GM12878 (cell line): ENCODE measurements at regions not wholly inside any gene's neighbourhood (a gene's known extent, or its start where the extent isn't known, plus 50 kb on each side); places are given as distances from the start of the nearest gene placed in this dataset.

Source experiments
- ATAC-seq: fragments of 200-7000 bp; cut with Tn5 transposase; 3 replicates; pipeline ENCODE4 v1.9.1; 2020; ENCODE audit warnings: mild to moderate bottlenecking, moderate library complexity
- BruUV-seq: library from RNA; stranded (reverse); fragments of 400-500 nt; replicated peaks from 2 replicates; lab custom pipeline; 2021; lab: Mats Ljungman, UMichigan
- CTCF ChIA-PET: fragments of 300-600 bp; sonication (Branson Sonifier 250); formaldehyde crosslinking; extraction: SDS; loops from one replicate; lab custom pipeline; 2021; ENCODE audit warnings: inconsistent platforms; lab: Yijun Ruan, JAX
- POLR2A ChIA-PET: fragments of 350-600 bp; formaldehyde crosslinking; extraction: SDS; loops from one replicate; lab custom pipeline; 2021; ENCODE audit warnings: inconsistent platforms; lab: Charles Lee
- RAD21 ChIA-PET: fragments of 300-600 bp; sonication (Branson Sonifier 250); formaldehyde crosslinking; loops from one replicate; lab custom pipeline; 2023; ENCODE audit warnings: antibody characterized with exemption; ENCODE audit not compliant: unreplicated experiment; lab: Charles Lee
- SMC1A ChIA-PET: fragments of 300-600 bp; sonication (Branson Sonifier 250); formaldehyde crosslinking; loops from one replicate; lab custom pipeline; 2023; ENCODE audit not compliant: unreplicated experiment, uncharacterized antibody; lab: Charles Lee
- DNase-seq: peaks from one replicate; pipeline ENCODE4 v3.0.0-alpha.2; 2011; ENCODE audit warnings: low read depth, low spot score
- FAIRE-seq: peaks from 3 replicates; lab custom pipeline; 2011; peaks lifted over from hg19 to GRCh38; lab: Jason Lieb, UNC
- H2AFZ ChIP-seq: 2 replicates; pipeline ENCODE4 v1.6.0; 2011; ENCODE audit warnings: low read depth, low read length, control low read depth; ENCODE audit not compliant: control insufficient read depth
- H3K27ac ChIP-seq: 2 replicates; pipeline ENCODE4 v1.5.1; 2011; ENCODE audit warnings: control low read depth; ENCODE audit not compliant: control insufficient read depth, insufficient read depth
- H3K27me3 ChIP-seq, 2 experiments: replicated peaks in 1 of 2; 2 replicates each; pipeline versions ENCODE4 v1.6.0 to v1.6.1; 2011; ENCODE audit warnings: low read length in 1 of 2; ENCODE audit not compliant: control insufficient read depth in 2 of 2, insufficient read depth in 2 of 2
- H3K36me3 ChIP-seq, 2 experiments: 2 replicates each; pipeline ENCODE4 v1.5.1; 2011; ENCODE audit warnings: low read length in 1 of 2; ENCODE audit not compliant: control insufficient read depth in 2 of 2, insufficient read depth in 2 of 2
- H3K4me1 ChIP-seq: 2 replicates; pipeline ENCODE4 v1.6.1; 2011; ENCODE audit warnings: mild to moderate bottlenecking, low read length, moderate library complexity, mixed read lengths; ENCODE audit not compliant: control insufficient read depth, insufficient read depth
- H3K4me2 ChIP-seq: 2 replicates; pipeline ENCODE4 v1.6.0; 2011; ENCODE audit warnings: control low read depth; ENCODE audit not compliant: control insufficient read depth, insufficient read depth
- H3K4me3 ChIP-seq: fragments of 200-600 bp; sonication (generic); 2 replicates; pipeline ENCODE4 v1.5.1; 2016
- H3K79me2 ChIP-seq: 2 replicates; pipeline ENCODE4 v1.6.0; 2011; ENCODE audit warnings: low read length; ENCODE audit not compliant: control insufficient read depth, insufficient read depth
- H3K9ac ChIP-seq: 2 replicates; pipeline ENCODE4 v1.8.0; 2011; ENCODE audit warnings: low read length, control low read depth, mixed read lengths; ENCODE audit not compliant: control insufficient read depth, insufficient read depth
- H3K9me3 ChIP-seq: replicated peaks from 3 replicates; pipeline ENCODE4 v1.5.1; 2011; ENCODE audit warnings: mild to moderate bottlenecking, low read length; ENCODE audit not compliant: control insufficient read depth, insufficient read depth
- H4K20me1 ChIP-seq: 2 replicates; pipeline ENCODE4 v1.6.0; 2011; ENCODE audit not compliant: control insufficient read depth, insufficient read depth
- CBFB ChIP-seq: IDR thresholded peaks from 2 replicates; pipeline ENCODE4 v1.6.1; 2016; ENCODE audit warnings: antibody characterized with exemption, low read depth
- CHD1 ChIP-seq: IDR thresholded peaks from 2 replicates; pipeline ENCODE4 v1.6.1; 2012; ENCODE audit warnings: low read depth, low read length, improper control_type of control experiment
- KLF5 ChIP-seq: fragments of 450-650 bp; IDR thresholded peaks from 2 replicates; pipeline ENCODE4 v1.6.1; 2014; ENCODE audit warnings: mild to moderate bottlenecking; ENCODE audit not compliant: partially characterized antibody
- NFYB ChIP-seq: IDR thresholded peaks from 2 replicates; pipeline ENCODE4 v1.6.1; 2011; ENCODE audit warnings: low read depth, mild to moderate bottlenecking, low read length, improper control_type of control experiment, moderate library complexity; ENCODE audit not compliant: insufficient read depth
- NR2C2 ChIP-seq: IDR thresholded peaks from 2 replicates; pipeline ENCODE4 v1.6.1; 2011; ENCODE audit warnings: borderline replicate concordance, low read depth; ENCODE audit not compliant: control insufficient read depth, insufficient read length
- RELA ChIP-seq: fragments of 450-650 bp; IDR thresholded peaks from 2 replicates; pipeline ENCODE4 v1.8.0; 2014; ENCODE audit warnings: borderline replicate concordance; ENCODE audit not compliant: partially characterized antibody
- SPI1 ChIP-seq: IDR thresholded peaks from 2 replicates; pipeline ENCODE4 v1.6.1; 2011; ENCODE audit warnings: low read depth, mild to moderate bottlenecking, low read length, moderate library complexity, borderline replicate concordance; ENCODE audit not compliant: insufficient read depth
- TARDBP ChIP-seq: IDR thresholded peaks from 2 replicates; pipeline ENCODE4 v1.6.1; 2016; ENCODE audit warnings: borderline replicate concordance
- ZNF384 ChIP-seq: IDR thresholded peaks from 2 replicates; pipeline ENCODE4 v1.6.1; 2012; ENCODE audit warnings: low read depth, mild to moderate bottlenecking, low read length, improper control_type of control experiment, borderline replicate concordance
- whole genome bisulfite sequencing: methylation state at CpG from one replicate; pipeline ENCODE4 v1.1.6; 2016; ENCODE audit warnings: low lambda C conversion rate; ENCODE audit not compliant: insufficient replicate concordance, insufficient coverage; ENCODE audit errors: missing lambda C conversion rate; 5-methylcytosine and 5-hydroxymethylcytosine counted together
- in situ Hi-C: fragments of 300-500 bp; cut with MboI; formaldehyde crosslinking; loops from 9 replicates; pipeline ENCODE4 v1.14.3; 2018; ENCODE audit warnings: mixed read lengths
- intact Hi-C: fragments of 100-400 bp; cut with micrococcal nuclease; formaldehyde crosslinking; loops from one replicate; pipeline ENCODE4 v1.14.2; 2022; ENCODE audit not compliant: unreplicated experiment
- TF ChIP-seq, protein P1 (sequence below): fragments of 450-650 bp; IDR thresholded peaks from 2 replicates; pipeline ENCODE4 v1.6.1; 2017; ENCODE audit warnings: mild to moderate bottlenecking
- TF ChIP-seq, protein P2 (sequence below): IDR thresholded peaks from 2 replicates; pipeline ENCODE4 v1.6.1; 2011; ENCODE audit warnings: mild to moderate bottlenecking, low read depth, low read length, moderate library complexity; ENCODE audit not compliant: insufficient replicate concordance
- TF ChIP-seq, protein P3 (sequence below): fragments of 450-650 bp; IDR thresholded peaks from 2 replicates; pipeline ENCODE4 v1.6.1; 2016; ENCODE audit warnings: mild to moderate bottlenecking
- TF ChIP-seq, protein P4 (sequence below): fragments of 450-650 bp; IDR thresholded peaks from 2 replicates; pipeline ENCODE4 v1.6.1; 2018; ENCODE audit warnings: mild to moderate bottlenecking, low read depth, moderate library complexity; ENCODE audit not compliant: partially characterized antibody

GRCh38 chr5:42963412-42963811, 76.7 kb downstream of the ANXA2R start (continued):
- TF ChIP-seq, protein P1, sequence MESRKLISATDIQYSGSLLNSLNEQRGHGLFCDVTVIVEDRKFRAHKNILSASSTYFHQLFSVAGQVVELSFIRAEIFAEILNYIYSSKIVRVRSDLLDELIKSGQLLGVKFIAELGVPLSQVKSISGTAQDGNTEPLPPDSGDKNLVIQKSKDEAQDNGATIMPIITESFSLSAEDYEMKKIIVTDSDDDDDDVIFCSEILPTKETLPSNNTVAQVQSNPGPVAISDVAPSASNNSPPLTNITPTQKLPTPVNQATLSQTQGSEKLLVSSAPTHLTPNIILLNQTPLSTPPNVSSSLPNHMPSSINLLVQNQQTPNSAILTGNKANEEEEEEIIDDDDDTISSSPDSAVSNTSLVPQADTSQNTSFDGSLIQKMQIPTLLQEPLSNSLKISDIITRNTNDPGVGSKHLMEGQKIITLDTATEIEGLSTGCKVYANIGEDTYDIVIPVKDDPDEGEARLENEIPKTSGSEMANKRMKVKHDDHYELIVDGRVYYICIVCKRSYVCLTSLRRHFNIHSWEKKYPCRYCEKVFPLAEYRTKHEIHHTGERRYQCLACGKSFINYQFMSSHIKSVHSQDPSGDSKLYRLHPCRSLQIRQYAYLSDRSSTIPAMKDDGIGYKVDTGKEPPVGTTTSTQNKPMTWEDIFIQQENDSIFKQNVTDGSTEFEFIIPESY: no peak
- TF ChIP-seq NR2C2: no peak
- TF ChIP-seq TARDBP: no peak
- TF ChIP-seq, protein P2, sequence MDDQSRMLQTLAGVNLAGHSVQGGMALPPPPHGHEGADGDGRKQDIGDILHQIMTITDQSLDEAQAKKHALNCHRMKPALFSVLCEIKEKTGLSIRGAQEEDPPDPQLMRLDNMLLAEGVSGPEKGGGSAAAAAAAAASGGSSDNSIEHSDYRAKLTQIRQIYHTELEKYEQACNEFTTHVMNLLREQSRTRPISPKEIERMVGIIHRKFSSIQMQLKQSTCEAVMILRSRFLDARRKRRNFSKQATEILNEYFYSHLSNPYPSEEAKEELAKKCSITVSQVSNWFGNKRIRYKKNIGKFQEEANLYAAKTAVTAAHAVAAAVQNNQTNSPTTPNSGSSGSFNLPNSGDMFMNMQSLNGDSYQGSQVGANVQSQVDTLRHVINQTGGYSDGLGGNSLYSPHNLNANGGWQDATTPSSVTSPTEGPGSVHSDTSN: no peak

- no peak overlapping the region for H3K9ac ChIP-seq
- WGBS: 2% methylated on average over 2 of the region's 2 CpGs
- H3K27ac ChIP-seq: no peak overlapping the region
- TF ChIP-seq, protein P3, sequence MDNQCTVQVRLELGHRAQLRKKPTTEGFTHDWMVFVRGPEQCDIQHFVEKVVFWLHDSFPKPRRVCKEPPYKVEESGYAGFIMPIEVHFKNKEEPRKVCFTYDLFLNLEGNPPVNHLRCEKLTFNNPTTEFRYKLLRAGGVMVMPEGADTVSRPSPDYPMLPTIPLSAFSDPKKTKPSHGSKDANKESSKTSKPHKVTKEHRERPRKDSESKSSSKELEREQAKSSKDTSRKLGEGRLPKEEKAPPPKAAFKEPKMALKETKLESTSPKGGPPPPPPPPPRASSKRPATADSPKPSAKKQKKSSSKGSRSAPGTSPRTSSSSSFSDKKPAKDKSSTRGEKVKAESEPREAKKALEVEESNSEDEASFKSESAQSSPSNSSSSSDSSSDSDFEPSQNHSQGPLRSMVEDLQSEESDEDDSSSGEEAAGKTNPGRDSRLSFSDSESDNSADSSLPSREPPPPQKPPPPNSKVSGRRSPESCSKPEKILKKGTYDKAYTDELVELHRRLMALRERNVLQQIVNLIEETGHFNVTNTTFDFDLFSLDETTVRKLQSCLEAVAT: no peak
- no peak for TF ChIP-seq KLF5
- no peak for TF ChIP-seq CHD1
- TF ChIP-seq, protein P4, sequence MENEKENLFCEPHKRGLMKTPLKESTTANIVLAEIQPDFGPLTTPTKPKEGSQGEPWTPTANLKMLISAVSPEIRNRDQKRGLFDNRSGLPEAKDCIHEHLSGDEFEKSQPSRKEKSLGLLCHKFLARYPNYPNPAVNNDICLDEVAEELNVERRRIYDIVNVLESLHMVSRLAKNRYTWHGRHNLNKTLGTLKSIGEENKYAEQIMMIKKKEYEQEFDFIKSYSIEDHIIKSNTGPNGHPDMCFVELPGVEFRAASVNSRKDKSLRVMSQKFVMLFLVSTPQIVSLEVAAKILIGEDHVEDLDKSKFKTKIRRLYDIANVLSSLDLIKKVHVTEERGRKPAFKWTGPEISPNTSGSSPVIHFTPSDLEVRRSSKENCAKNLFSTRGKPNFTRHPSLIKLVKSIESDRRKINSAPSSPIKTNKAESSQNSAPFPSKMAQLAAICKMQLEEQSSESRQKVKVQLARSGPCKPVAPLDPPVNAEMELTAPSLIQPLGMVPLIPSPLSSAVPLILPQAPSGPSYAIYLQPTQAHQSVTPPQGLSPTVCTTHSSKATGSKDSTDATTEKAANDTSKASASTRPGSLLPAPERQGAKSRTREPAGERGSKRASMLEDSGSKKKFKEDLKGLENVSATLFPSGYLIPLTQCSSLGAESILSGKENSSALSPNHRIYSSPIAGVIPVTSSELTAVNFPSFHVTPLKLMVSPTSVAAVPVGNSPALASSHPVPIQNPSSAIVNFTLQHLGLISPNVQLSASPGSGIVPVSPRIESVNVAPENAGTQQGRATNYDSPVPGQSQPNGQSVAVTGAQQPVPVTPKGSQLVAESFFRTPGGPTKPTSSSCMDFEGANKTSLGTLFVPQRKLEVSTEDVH: no peak
- TF ChIP-seq SPI1: no peak
- TF ChIP-seq NFYB: no peak
- TF ChIP-seq ZNF384: no peak
- no peak for TF ChIP-seq CBFB
- TF ChIP-seq RELA: no peak
- RAD21 ChIA-PET: no interaction called here
- no peaks in the 10 kb centered on the region for H4K20me1 ChIP-seq
- DNase-seq: no peak
- ATAC-seq: no peak
- no peaks in the 10 kb centered on the region for H3K9me3 ChIP-seq
- H3K36me3 ChIP-seq: no peaks in the 10 kb centered on the region
- CTCF ChIA-PET: no interaction called here
- POLR2A ChIA-PET: no interaction called here
- BruUV-seq: no TSS peak
- FAIRE-seq: no peak
- in situ Hi-C loops (no loop called here), intact Hi-C loops (no loop called here)
- H3K4me1 ChIP-seq: no peaks in the 10 kb centered on the region
- no peaks in the 10 kb centered on the region for H3K27me3 ChIP-seq
- H3K79me2 ChIP-seq: no peaks in the 10 kb centered on the region
- no peak overlapping the region for H3K4me2 ChIP-seq
- H3K4me3 ChIP-seq: no peak overlapping the region
- SMC1A ChIA-PET: interaction anchor here (0.8 kb wide), 1 partner anchor 26 kb away, joined by 3 read pairs; no protein-coding TSS in a partner anchor
- no peak overlapping the region for H2AFZ ChIP-seq
Measured at GRCh38 chr5:42962124-42962523, 78.0 kb downstream of the ANXA2R start.
